Erythroblast (primary cell): ENCODE measurements at regions not wholly inside any gene's neighbourhood (a gene's known extent, or its start where the extent isn't known, plus 50 kb on each side); places are given as distances from the start of the nearest gene placed in this dataset.

Experiments
- GATA1 ChIP-seq: IDR thresholded peaks from 2 replicates; pipeline ENCODE4 v1.6.1; 2011; ENCODE audit warnings: low read depth, mild to moderate bottlenecking, control low read depth, low read length, moderate library complexity
- POLR2A ChIP-seq: IDR thresholded peaks from 2 replicates; pipeline ENCODE4 v1.6.1; 2011; ENCODE audit warnings: mild to moderate bottlenecking, low read length

DNA sequence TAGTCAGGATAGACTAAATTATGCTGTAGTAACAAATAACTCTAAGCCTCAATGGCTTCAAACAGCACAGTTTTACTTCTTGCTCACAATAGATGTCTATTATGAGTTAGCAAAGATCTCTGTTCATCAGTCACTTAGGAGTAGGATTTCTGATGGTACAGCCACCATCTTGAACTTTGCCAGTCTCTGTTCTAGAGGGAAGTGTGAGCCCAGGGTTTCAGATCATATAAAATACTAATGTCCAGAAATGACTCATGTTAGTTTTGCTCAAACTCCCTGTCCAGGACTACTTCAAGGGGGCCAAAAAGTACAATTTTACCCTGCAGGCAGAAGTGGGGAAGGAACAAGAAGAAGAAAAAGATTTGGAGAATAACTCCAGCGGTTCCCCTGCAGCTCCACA, 77.1 kb upstream of the LSM6 start:
- TF ChIP-seq POLR2A (no peak), GATA1 (no peak)
